Testis (tissue), 2 donors: ENCODE measurements at regions not wholly inside any gene's neighbourhood (a gene's known extent, or its start where the extent isn't known, plus 50 kb on each side); places are given as distances from the start of the nearest gene placed in this dataset.

ENCODE experiments used
- DNase-seq: peaks from one replicate; pipeline ENCODE4 v3.0.0-alpha.2; 2019
- H3K27ac ChIP-seq, 2 donors: fragments of 200-600 bp; sonication (generic); one replicate each; pipeline ENCODE4 v1.5.1; 2019
- H3K27me3 ChIP-seq: fragments of 200-600 bp; sonication (generic); one replicate; pipeline ENCODE4 v1.5.1; 2019
- H3K36me3 ChIP-seq: fragments of 200-600 bp; sonication (generic); one replicate; pipeline ENCODE4 v1.5.1; 2017; ENCODE audit warnings: low read depth; ENCODE audit errors: missing control alignments
- H3K4me1 ChIP-seq: fragments of 200-600 bp; sonication (generic); one replicate; pipeline ENCODE4 v1.5.1; 2019
- H3K4me3 ChIP-seq, 2 donors: fragments of 200-600 bp; sonication (generic); one replicate each; pipeline ENCODE4 v1.5.1; 2017 to 2019
- H3K9me3 ChIP-seq: fragments of 200-600 bp; sonication (generic); one replicate; pipeline ENCODE4 v1.5.1; 2017
- CTCF ChIP-seq, 3 experiments: fragments of 450-650 bp in 2 of 3; fragments of 200-600 bp in 1 of 3; sonication (generic) in 1 of 3; IDR thresholded peaks; one replicate each; pipeline ENCODE4 v1.5.1; 2016 to 2019; ENCODE audit warnings: antibody characterized with exemption in 3 of 3, mild to moderate bottlenecking in 2 of 3, moderate library complexity in 1 of 3
- POLR2A ChIP-seq: fragments of 450-650 bp; IDR thresholded peaks from one replicate; pipeline ENCODE4 v1.6.1; 2017; ENCODE audit warnings: antibody characterized with exemption, mild to moderate bottlenecking, moderate library complexity
- WGBS, 2 donors: methylation state at CpG; one replicate each; pipeline ENCODE4 v1.1.5; 2018; 5-methylcytosine and 5-hydroxymethylcytosine counted together
- intact Hi-C: fragments of 100-400 bp; cut with DNase I; formaldehyde crosslinking; loops from one replicate; pipeline ENCODE4 v1.15.1; 2023; ENCODE audit warnings: low total_unique reads

DNA sequence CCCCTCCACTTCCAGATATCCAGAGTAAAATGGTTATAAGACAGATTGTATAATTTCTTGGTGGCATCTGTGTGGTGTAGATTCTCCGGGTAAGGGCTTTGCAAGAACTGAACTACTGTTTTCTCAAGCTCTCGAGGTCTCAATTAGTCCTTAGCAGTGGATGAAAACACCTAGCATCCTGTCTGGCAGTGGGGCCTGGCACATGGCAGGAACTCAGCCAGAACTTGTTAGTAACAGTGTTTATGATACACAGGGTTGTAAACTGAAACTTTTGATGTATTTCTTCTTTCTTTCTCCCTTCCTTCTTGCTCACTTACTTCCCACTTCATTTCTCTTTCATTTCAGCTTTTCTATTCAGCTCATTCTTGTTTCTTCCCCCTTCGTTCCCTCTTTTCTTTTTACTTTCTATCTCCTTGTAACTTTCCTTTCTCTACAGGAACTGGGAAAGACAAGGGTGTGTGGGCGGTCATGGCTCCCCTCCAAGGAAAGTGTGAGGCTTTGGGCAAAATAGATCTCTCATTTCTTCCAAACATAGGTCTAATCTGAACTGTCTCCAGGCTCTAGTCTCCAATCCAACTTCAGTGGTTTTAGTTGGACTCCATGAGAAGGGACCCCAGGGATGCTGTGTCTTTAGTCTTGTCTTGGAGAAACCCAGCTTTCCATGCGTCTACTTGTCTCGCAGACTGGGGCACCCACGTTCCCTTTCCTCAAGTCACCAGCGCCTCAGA is 159.7 kb downstream of the PAH start:
- 55 to 56% methylated on average over 8 of the region's 8 CpGs for whole genome bisulfite sequencing, 2 donors
- H3K27ac ChIP-seq: peak overlapping the region; percentile 11 to 69
- H3K4me3 ChIP-seq: no peak overlapping the region
- peak; percentile 52 for DNase-seq
- H3K36me3 ChIP-seq: no peaks in the 10 kb centered on the region
- no peaks in the 10 kb centered on the region for H3K27me3 ChIP-seq
- TF ChIP-seq CTCF (IDR thresholded peaks at IDR 0.05) (no peak), POLR2A (no peak)
- H3K4me1 ChIP-seq: peaks cover 33% of the 10 kb centered on the region
- H3K9me3 ChIP-seq: no peaks in the 10 kb centered on the region
- intact Hi-C loops: no loop called here

GRCh38 chr12:102756530-102756929 is 160.5 kb downstream of the PAH start:
- DNase-seq: peak; percentile 60
- intact Hi-C loops: no loop called here
- Histone ChIP-seq H3K27ac (peak overlapping the region; percentile 36 to 69), H3K4me3 (no peak overlapping the region), H3K9me3 (no peaks in the 10 kb centered on the region), H3K36me3 (no peaks in the 10 kb centered on the region), H3K4me1 (peaks cover 33% of the 10 kb centered on the region), H3K27me3 (no peaks in the 10 kb centered on the region)
- TF ChIP-seq CTCF (IDR thresholded peaks at IDR 0.05) (no peak), POLR2A (no peak)
- 26 to 44% methylated on average over 3 of the region's 3 CpGs for WGBS, 2 donors

DNA sequence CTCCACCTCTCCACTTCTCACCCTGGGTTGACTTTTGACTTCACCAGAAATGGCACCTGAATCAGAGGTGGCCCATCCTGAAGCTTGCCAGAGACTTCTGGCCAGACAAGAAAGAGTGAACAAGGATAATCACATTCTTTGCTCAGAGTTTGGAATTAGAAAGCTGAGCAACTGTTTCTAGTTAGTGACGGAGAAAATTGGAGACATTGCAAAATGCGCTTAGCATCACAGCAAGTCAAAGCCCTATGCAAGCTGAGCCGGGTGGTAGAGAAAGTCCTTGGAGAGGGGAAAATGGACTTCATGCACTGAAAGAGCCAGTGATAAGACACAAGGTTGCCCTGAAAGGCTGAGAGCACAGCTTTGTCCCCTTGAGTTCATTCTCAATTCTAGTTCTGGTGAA is 161.8 kb downstream of the PAH start:
- TF ChIP-seq POLR2A (no peak), CTCF (IDR thresholded peaks at IDR 0.05) (no peak)
- Histone ChIP-seq H3K27me3 (no peaks in the 10 kb centered on the region), H3K9me3 (no peaks in the 10 kb centered on the region), H3K36me3 (no peaks in the 10 kb centered on the region), H3K4me1 (peaks cover 33% of the 10 kb centered on the region), H3K4me3 (no peak overlapping the region), H3K27ac (no peak overlapping the region)
- 55 to 72% methylated on average over 3 of the region's 3 CpGs for WGBS, 2 donors
- no peak for DNase-seq
- intact Hi-C loops: no loop called here

DNA sequence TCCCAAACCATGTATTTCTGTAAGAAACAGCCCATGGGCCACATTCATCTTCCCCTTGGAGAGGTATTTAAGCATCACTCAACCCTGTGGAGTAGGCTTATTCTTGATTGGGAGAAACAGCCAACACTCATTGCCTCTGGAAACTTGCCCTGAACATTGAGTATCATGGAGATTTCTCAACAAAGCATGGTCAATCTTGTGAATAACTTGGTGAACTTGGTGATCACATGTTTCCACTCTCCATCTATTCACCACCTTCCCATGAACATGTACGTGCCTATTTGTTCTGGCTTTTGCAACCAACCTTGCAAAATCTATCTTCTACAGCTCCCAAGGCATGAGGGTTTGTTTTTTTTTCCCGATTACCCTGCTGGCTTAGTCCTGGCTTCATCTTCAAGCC is 163.2 kb downstream of the PAH start:
- H3K36me3 ChIP-seq: no peaks in the 10 kb centered on the region
- no peaks in the 10 kb centered on the region for H3K9me3 ChIP-seq
- DNase-seq: no peak
- H3K27ac ChIP-seq: no peak overlapping the region
- no peak overlapping the region for H3K4me3 ChIP-seq
- H3K27me3 ChIP-seq: no peaks in the 10 kb centered on the region
- intact Hi-C loops: no loop called here
- WGBS, 2 donors: 72 to 77% methylated on average over 2 of the region's 2 CpGs
- H3K4me1 ChIP-seq: peaks cover 24% of the 10 kb centered on the region
- no peak for TF ChIP-seq CTCF (IDR thresholded peaks at IDR 0.05)
- TF ChIP-seq POLR2A: no peak

GRCh38 chr12:102748704-102749103 is 168.3 kb downstream of the PAH start:
- H3K9me3 ChIP-seq: no peaks in the 10 kb centered on the region
- no peak overlapping the region for H3K4me3 ChIP-seq
- no peaks in the 10 kb centered on the region for H3K4me1 ChIP-seq
- no peaks in the 10 kb centered on the region for H3K27me3 ChIP-seq
- no peak for DNase-seq
- H3K27ac ChIP-seq: no peak overlapping the region
- WGBS, 2 donors: 91 to 95% methylated on average over 3 of the region's 3 CpGs
- TF ChIP-seq POLR2A (no peak), CTCF (IDR thresholded peaks at IDR 0.05) (no peak)
- intact Hi-C loops: no loop called here
- H3K36me3 ChIP-seq: no peaks in the 10 kb centered on the region
